ENCODE measurements at regions not wholly inside any gene's neighbourhood (a gene's known extent, or its start where the extent isn't known, plus 50 kb on each side); places are given as distances from the start of the nearest gene placed in this dataset.

- TF ChIP-seq CTCF (conservative IDR thresholded peaks at IDR 0.05; ENCODE audit: low read depth, low read length) (no peak), POLR2A (IDR thresholded peaks at IDR 0.05; ENCODE audit: low read depth, low read length) (no peak; the same call in 1 of the 2 replicates), MXI1 (IDR thresholded peaks at IDR 0.05; ENCODE audit: borderline replicate concordance, low read depth, low read length) (no peak), FOS (IDR thresholded peaks at IDR 0.05; ENCODE audit: low read depth, low read length) (no peak), CEBPB (IDR thresholded peaks at IDR 0.05; ENCODE audit: low read depth, low read length) (no peak), BHLHE40 (IDR thresholded peaks at IDR 0.05; ENCODE audit: low read depth, low read length) (no peak), SMC3 (IDR thresholded peaks at IDR 0.05; ENCODE audit: low read depth, low read length) (no peak), RFX5 (IDR thresholded peaks at IDR 0.05; ENCODE audit: low read depth, low read length) (no peak), NFE2L2 (IDR thresholded peaks at IDR 0.05; ENCODE audit: low read depth, low read length) (no peak), USF2 (IDR thresholded peaks at IDR 0.05; ENCODE audit: low read depth, low read length) (no peak)
Observed at GRCh38 chr9:129498451-129499384, 122.2 kb downstream of the C9orf50 start.
